ENCODE measurements at regions not wholly inside any gene's neighbourhood (a gene's known extent, or its start where the extent isn't known, plus 50 kb on each side); places are given as distances from the start of the nearest gene placed in this dataset.
"Not testable (repeated sequence)": the region's sequence is repeated elsewhere in the genome, so short reads cannot be mapped to it uniquely, and the experiment has no call there.

- no peaks in the 10 kb centered on the region for H3K27me3 Mint-ChIP-seq
- H3K36me3 Mint-ChIP-seq: no peaks in the 10 kb centered on the region
- H3K4me3 Mint-ChIP-seq: no peak overlapping the region
- H3K27ac Mint-ChIP-seq: no peak overlapping the region
- H3K4me1 Mint-ChIP-seq: no peaks in the 10 kb centered on the region
- peaks cover 6% of the 10 kb centered on the region for H3K9me3 Mint-ChIP-seq
- ATAC-seq: no peak
Measured at GRCh38 chr18:29418136-29418535, 1241.2 kb upstream of the CDH2 start.

GRCh38 chr18:29406996-29407395 is 1230.1 kb upstream of the CDH2 start:
- H3K27ac Mint-ChIP-seq: no peak overlapping the region
- no peaks in the 10 kb centered on the region for H3K4me1 Mint-ChIP-seq
- H3K36me3 Mint-ChIP-seq: no peaks in the 10 kb centered on the region
- no peaks in the 10 kb centered on the region for H3K27me3 Mint-ChIP-seq
- H3K9me3 Mint-ChIP-seq: no peaks in the 10 kb centered on the region
- H3K4me3 Mint-ChIP-seq: no peak overlapping the region
- ATAC-seq: no peak

GRCh38 chr18:29397536-29397935 is 1220.6 kb upstream of the CDH2 start:
- ATAC-seq: no peak
- H3K36me3 Mint-ChIP-seq: no peaks in the 10 kb centered on the region
- no peak overlapping the region for H3K4me3 Mint-ChIP-seq
- H3K9me3 Mint-ChIP-seq: peaks cover 11% of the 10 kb centered on the region
- H3K27me3 Mint-ChIP-seq: no peaks in the 10 kb centered on the region
- H3K27ac Mint-ChIP-seq: no peak overlapping the region
- no peaks in the 10 kb centered on the region for H3K4me1 Mint-ChIP-seq

- no peak overlapping the region for H3K27ac Mint-ChIP-seq
- H3K36me3 Mint-ChIP-seq: no peaks in the 10 kb centered on the region
- no peaks in the 10 kb centered on the region for H3K9me3 Mint-ChIP-seq
- H3K4me1 Mint-ChIP-seq: no peaks in the 10 kb centered on the region
- H3K27me3 Mint-ChIP-seq: no peaks in the 10 kb centered on the region
- no peak overlapping the region for H3K4me3 Mint-ChIP-seq
- ATAC-seq: no peak
Measured at GRCh38 chr18:29383311-29384273, 1206.7 kb upstream of the CDH2 start.

GRCh38 chr18:29378651-29379136 is 1201.8 kb upstream of the CDH2 start:
- ATAC-seq: no peak
- H3K27me3 Mint-ChIP-seq: no peaks in the 10 kb centered on the region
- H3K4me3 Mint-ChIP-seq: no peak overlapping the region
- no peak overlapping the region for H3K27ac Mint-ChIP-seq
- H3K36me3 Mint-ChIP-seq: no peaks in the 10 kb centered on the region
- peaks cover 2% of the 10 kb centered on the region for H3K9me3 Mint-ChIP-seq
- no peaks in the 10 kb centered on the region for H3K4me1 Mint-ChIP-seq

GRCh38 chr18:29377346-29377745 is 1200.4 kb upstream of the CDH2 start:
- Mint-ChIP-seq H3K9me3 (peaks cover 6% of the 10 kb centered on the region), H3K27me3 (no peaks in the 10 kb centered on the region), H3K4me1 (no peaks in the 10 kb centered on the region), H3K36me3 (no peaks in the 10 kb centered on the region), H3K27ac (no peak overlapping the region), H3K4me3 (no peak overlapping the region)
- ATAC-seq: no peak

- no peak for ATAC-seq
- Mint-ChIP-seq H3K4me3 (no peak overlapping the region), H3K4me1 (no peaks in the 10 kb centered on the region), H3K27me3 (no peaks in the 10 kb centered on the region), H3K9me3 (peaks cover 6% of the 10 kb centered on the region), H3K27ac (no peak overlapping the region), H3K36me3 (no peaks in the 10 kb centered on the region)
Measured at GRCh38 chr18:29373000-29373399, 1196.1 kb upstream of the CDH2 start.

- Mint-ChIP-seq H3K4me1 (no peaks in the 10 kb centered on the region), H3K36me3 (no peaks in the 10 kb centered on the region), H3K9me3 (peaks cover 9% of the 10 kb centered on the region), H3K4me3 (no peak overlapping the region), H3K27ac (no peak overlapping the region), H3K27me3 (no peaks in the 10 kb centered on the region)
- ATAC-seq: no peak
Measured at GRCh38 chr18:29361843-29362242, 1184.9 kb upstream of the CDH2 start.

- not testable (repeated sequence) for ATAC-seq, H3K27ac Mint-ChIP-seq, H3K4me3 Mint-ChIP-seq, H3K27me3 Mint-ChIP-seq, H3K4me1 Mint-ChIP-seq, H3K36me3 Mint-ChIP-seq
- peaks cover 14% of the 10 kb centered on the region for H3K9me3 Mint-ChIP-seq
Measured at GRCh38 chr18:29360659-29361058, 1183.7 kb upstream of the CDH2 start.

GRCh38 chr18:29359222-29359621 is 1182.3 kb upstream of the CDH2 start:
- peaks cover 19% of the 10 kb centered on the region for H3K9me3 Mint-ChIP-seq
- not testable (repeated sequence) for H3K36me3 Mint-ChIP-seq, ATAC-seq, H3K4me1 Mint-ChIP-seq, H3K4me3 Mint-ChIP-seq, H3K27me3 Mint-ChIP-seq, H3K27ac Mint-ChIP-seq

- no peak overlapping the region for H3K4me3 Mint-ChIP-seq
- no peaks in the 10 kb centered on the region for H3K27me3 Mint-ChIP-seq
- H3K4me1 Mint-ChIP-seq: no peaks in the 10 kb centered on the region
- H3K36me3 Mint-ChIP-seq: no peaks in the 10 kb centered on the region
- H3K9me3 Mint-ChIP-seq: peaks cover 13% of the 10 kb centered on the region
- no peak for ATAC-seq
- H3K27ac Mint-ChIP-seq: no peak overlapping the region
Measured at GRCh38 chr18:29351171-29351570, 1174.2 kb upstream of the CDH2 start.

- Mint-ChIP-seq H3K27me3 (no peaks in the 10 kb centered on the region), H3K4me3 (no peak overlapping the region), H3K27ac (no peak overlapping the region), H3K9me3 (peaks cover 19% of the 10 kb centered on the region), H3K36me3 (no peaks in the 10 kb centered on the region), H3K4me1 (no peaks in the 10 kb centered on the region)
- no peak for ATAC-seq
Measured at GRCh38 chr18:29328932-29329331, 1152.0 kb upstream of the CDH2 start.

GRCh38 chr18:29326214-29326613 is 1149.3 kb upstream of the CDH2 start:
- H3K9me3 Mint-ChIP-seq: peaks cover 14% of the 10 kb centered on the region
- no peaks in the 10 kb centered on the region for H3K4me1 Mint-ChIP-seq
- no peaks in the 10 kb centered on the region for H3K27me3 Mint-ChIP-seq

GRCh38 chr18:29321561-29321960 is 1144.6 kb upstream of the CDH2 start:
- no peak overlapping the region for H3K4me3 Mint-ChIP-seq
- H3K27ac Mint-ChIP-seq: no peak overlapping the region
- no peak for ATAC-seq
- no peaks in the 10 kb centered on the region for H3K27me3 Mint-ChIP-seq
- peaks cover 7% of the 10 kb centered on the region for H3K9me3 Mint-ChIP-seq
- no peaks in the 10 kb centered on the region for H3K36me3 Mint-ChIP-seq
- H3K4me1 Mint-ChIP-seq: no peaks in the 10 kb centered on the region

More at GRCh38 chr18:29326214-29326613, 1149.3 kb upstream of the CDH2 start:
- ATAC-seq: no peak
- no peak overlapping the region for H3K27ac Mint-ChIP-seq
- H3K4me3 Mint-ChIP-seq: no peak overlapping the region
- H3K36me3 Mint-ChIP-seq: no peaks in the 10 kb centered on the region

- no peak overlapping the region for H3K4me3 Mint-ChIP-seq
- no peaks in the 10 kb centered on the region for H3K4me1 Mint-ChIP-seq
- ATAC-seq: no peak
- H3K27me3 Mint-ChIP-seq: no peaks in the 10 kb centered on the region
- H3K9me3 Mint-ChIP-seq: no peaks in the 10 kb centered on the region
- H3K36me3 Mint-ChIP-seq: no peaks in the 10 kb centered on the region
- H3K27ac Mint-ChIP-seq: no peak overlapping the region
Measured at GRCh38 chr18:29313312-29313711, 1136.4 kb upstream of the CDH2 start.

- no peaks in the 10 kb centered on the region for H3K9me3 Mint-ChIP-seq
- H3K4me1 Mint-ChIP-seq: no peaks in the 10 kb centered on the region
Measured at GRCh38 chr18:29311580-29311979, 1134.7 kb upstream of the CDH2 start.

More at GRCh38 chr18:29311580-29311979, 1134.7 kb upstream of the CDH2 start:
- no peak overlapping the region for H3K27ac Mint-ChIP-seq
- H3K36me3 Mint-ChIP-seq: no peaks in the 10 kb centered on the region
- no peaks in the 10 kb centered on the region for H3K27me3 Mint-ChIP-seq
- H3K4me3 Mint-ChIP-seq: no peak overlapping the region
- ATAC-seq: no peak
